GM06990 (cell line): ENCODE measurements at regions not wholly inside any gene's neighbourhood (a gene's known extent, or its start where the extent isn't known, plus 50 kb on each side); places are given as distances from the start of the nearest gene placed in this dataset.

ENCODE experiments used
- DNase-seq: peaks from one replicate; pipeline ENCODE4 v3.0.0-alpha.2; 2011; ENCODE audit not compliant: insufficient read length; ENCODE audit errors: extremely low read depth
- H3K27me3 ChIP-seq: replicated peaks from 2 replicates; pipeline ENCODE4 v1.6.0; 2011; ENCODE audit warnings: low read length; ENCODE audit not compliant: control insufficient read depth, insufficient read depth
- H3K36me3 ChIP-seq: 2 replicates; pipeline ENCODE4 v1.5.1; 2011; ENCODE audit warnings: low read length; ENCODE audit not compliant: control insufficient read depth, insufficient read depth
- H3K4me3 ChIP-seq: replicated peaks from 2 replicates; pipeline ENCODE4 v1.5.1; 2011; ENCODE audit warnings: low read depth, mild to moderate bottlenecking, control low read depth, low read length
- TF ChIP-seq, protein P1 (sequence below): IDR thresholded peaks from 2 replicates; pipeline ENCODE4 v1.5.1; 2011; ENCODE audit warnings: low read length, control low read depth, mild to moderate bottlenecking, inconsistent platforms; ENCODE audit not compliant: insufficient read depth, poor library complexity, severe bottlenecking

DNA sequence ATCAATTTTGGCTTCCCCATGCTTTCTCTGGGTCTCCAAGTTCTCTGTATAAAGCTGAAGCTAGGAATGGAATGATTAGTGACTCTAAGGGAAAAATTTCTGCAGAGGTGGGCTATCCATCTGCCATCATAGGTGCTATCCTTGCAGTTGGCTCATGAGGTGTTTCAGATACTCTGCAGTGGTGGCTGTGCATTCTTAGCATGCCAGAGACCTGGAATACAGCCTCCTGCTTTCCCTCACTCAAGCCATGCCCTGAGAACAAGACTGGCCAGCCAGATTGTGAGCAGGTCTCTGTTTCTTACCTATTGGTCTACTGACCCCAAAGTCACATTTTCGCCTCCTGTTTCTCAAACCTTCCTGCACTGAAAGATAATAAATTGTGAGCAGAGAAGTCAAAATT, 719.6 kb downstream of the CCSER2 start:
- Histone ChIP-seq H3K4me3 (no peak overlapping the region), H3K36me3 (no peaks in the 10 kb centered on the region), H3K27me3 (no peaks in the 10 kb centered on the region)
- DNase-seq = no peak
- TF ChIP-seq, protein P1, sequence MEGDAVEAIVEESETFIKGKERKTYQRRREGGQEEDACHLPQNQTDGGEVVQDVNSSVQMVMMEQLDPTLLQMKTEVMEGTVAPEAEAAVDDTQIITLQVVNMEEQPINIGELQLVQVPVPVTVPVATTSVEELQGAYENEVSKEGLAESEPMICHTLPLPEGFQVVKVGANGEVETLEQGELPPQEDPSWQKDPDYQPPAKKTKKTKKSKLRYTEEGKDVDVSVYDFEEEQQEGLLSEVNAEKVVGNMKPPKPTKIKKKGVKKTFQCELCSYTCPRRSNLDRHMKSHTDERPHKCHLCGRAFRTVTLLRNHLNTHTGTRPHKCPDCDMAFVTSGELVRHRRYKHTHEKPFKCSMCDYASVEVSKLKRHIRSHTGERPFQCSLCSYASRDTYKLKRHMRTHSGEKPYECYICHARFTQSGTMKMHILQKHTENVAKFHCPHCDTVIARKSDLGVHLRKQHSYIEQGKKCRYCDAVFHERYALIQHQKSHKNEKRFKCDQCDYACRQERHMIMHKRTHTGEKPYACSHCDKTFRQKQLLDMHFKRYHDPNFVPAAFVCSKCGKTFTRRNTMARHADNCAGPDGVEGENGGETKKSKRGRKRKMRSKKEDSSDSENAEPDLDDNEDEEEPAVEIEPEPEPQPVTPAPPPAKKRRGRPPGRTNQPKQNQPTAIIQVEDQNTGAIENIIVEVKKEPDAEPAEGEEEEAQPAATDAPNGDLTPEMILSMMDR = no peak

DNA sequence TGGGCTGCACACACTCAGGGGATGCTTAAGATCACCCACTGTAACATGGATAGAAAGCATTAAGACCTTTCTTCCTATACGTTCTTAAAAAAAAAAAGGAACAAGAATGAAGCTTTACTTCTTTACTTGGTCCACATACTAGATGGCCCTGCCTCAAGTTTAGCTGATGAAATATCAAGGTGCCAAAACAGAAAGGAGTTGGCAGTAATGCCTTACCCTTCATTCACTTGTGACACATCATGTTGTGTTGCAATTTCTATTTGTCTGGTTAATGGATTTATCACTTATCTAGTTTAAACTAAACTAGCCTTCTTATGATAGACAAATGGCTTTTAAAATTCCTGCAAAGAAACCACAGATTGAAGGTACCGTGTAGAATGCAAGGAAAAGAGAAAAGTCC, 720.3 kb downstream of the CCSER2 start:
- no peak for DNase-seq
- TF ChIP-seq, protein P1 = no peak
- Histone ChIP-seq H3K36me3 (no peaks in the 10 kb centered on the region), H3K27me3 (no peaks in the 10 kb centered on the region), H3K4me3 (no peak overlapping the region)

DNA sequence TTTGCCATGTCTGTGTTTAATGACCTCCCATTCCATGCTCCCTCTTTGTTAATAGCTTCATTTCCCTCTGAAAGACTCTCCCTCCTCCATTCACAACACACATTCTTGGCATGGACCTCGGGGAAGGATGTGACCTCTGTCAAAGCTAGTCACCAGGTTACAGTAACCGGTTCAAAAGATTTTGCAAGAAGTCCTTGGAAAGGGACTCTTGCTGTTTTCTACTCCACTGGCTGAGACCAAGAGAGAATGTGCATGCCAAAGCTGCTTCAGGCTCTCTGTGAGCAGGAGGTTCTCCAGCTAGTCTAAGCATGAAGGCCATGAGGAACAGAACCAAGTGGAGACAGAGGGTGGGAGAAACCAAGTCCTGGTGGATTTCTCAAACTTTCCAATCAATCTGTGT, 732.6 kb downstream of the CCSER2 start:
- no peaks in the 10 kb centered on the region for H3K36me3 ChIP-seq
- H3K4me3 ChIP-seq = no peak overlapping the region
- DNase-seq = no peak
- TF ChIP-seq, protein P1 = no peak
- H3K27me3 ChIP-seq = no peaks in the 10 kb centered on the region

DNA sequence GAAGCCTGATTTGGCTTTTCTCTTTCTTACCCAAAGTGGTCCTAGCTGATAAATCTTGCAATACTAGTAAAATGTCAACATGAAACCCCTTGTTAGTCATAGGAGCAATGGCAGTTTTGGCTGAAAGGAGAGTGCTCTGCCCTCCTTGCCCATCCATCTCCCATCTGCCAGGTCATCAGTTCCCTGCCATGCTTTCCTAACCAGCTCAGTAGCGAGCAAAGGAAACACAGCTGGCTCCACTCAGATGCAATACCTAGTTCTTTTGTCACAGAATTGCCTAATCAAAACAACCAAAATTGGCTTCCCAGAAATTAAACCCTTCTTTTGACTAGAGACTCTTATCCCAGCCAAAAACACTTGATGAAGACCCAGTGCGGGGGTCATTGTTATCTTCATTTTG, 733.0 kb downstream of the CCSER2 start:
- Histone ChIP-seq H3K4me3 (no peak overlapping the region), H3K27me3 (no peaks in the 10 kb centered on the region), H3K36me3 (no peaks in the 10 kb centered on the region)
- TF ChIP-seq, protein P1 = no peak
- no peak for DNase-seq

DNA sequence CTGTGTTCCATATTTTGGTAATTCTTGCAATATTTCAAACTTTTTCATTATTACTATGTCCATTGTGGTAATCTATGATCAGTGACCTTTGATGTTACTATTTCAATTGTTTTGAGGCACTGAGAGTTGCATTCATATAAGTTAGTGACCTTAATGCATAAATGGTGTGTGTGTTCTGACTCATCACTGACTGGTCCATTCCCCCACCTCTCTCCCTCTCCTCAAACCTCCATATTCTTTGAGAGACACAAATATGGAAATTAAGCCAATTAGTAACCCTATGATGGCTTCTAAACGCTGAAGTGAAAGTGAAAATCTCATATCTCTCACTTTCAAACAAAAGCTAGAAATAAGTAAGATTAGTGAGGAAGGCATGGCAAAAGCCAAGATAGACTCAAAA, 739.6 kb downstream of the CCSER2 start:
- H3K4me3 ChIP-seq = no peak overlapping the region
- TF ChIP-seq, protein P1 = no peak
- no peak for DNase-seq
- H3K27me3 ChIP-seq = no peaks in the 10 kb centered on the region
- H3K36me3 ChIP-seq = no peaks in the 10 kb centered on the region

DNA sequence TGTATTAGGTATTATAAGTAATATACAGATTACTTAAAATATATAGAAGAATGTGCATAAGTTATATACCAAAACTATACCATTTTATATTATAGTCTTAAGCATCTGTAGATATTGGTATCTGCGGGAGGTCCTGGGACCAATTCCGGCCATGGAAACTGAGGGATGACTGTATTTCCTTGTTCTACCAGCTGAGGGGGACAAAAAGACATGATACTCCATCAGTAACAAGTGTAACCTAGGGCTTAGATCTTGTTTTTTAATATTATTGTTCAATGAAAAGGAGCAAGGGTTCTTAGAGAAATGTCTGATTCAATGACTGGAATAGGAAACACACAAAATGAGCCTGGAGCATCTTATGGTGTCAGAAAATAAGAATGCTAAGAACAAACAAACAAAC, 752.5 kb downstream of the CCSER2 start:
- Histone ChIP-seq H3K4me3 (no peak overlapping the region), H3K27me3 (no peaks in the 10 kb centered on the region), H3K36me3 (no peaks in the 10 kb centered on the region)
- DNase-seq = no peak
- TF ChIP-seq, protein P1 = peak; percentile 5
